DND-41 (cell line): ENCODE measurements at regions not wholly inside any gene's neighbourhood (a gene's known extent, or its start where the extent isn't known, plus 50 kb on each side); places are given as distances from the start of the nearest gene placed in this dataset.

Experiments used
- EZH2 ChIP-seq: IDR thresholded peaks from 3 replicates; pipeline ENCODE4 v1.6.1; 2012; ENCODE audit warnings: borderline replicate concordance, low read depth, mild to moderate bottlenecking, moderate library complexity, low read length, inconsistent platforms; ENCODE audit not compliant: severe bottlenecking
- TF ChIP-seq, protein P1 (sequence below): IDR thresholded peaks from 2 replicates; pipeline ENCODE4 v1.5.1; 2012; ENCODE audit warnings: borderline replicate concordance, low read length, moderate library complexity, mild to moderate bottlenecking; ENCODE audit not compliant: poor library complexity, severe bottlenecking; ENCODE audit errors: extremely low read depth

DNA sequence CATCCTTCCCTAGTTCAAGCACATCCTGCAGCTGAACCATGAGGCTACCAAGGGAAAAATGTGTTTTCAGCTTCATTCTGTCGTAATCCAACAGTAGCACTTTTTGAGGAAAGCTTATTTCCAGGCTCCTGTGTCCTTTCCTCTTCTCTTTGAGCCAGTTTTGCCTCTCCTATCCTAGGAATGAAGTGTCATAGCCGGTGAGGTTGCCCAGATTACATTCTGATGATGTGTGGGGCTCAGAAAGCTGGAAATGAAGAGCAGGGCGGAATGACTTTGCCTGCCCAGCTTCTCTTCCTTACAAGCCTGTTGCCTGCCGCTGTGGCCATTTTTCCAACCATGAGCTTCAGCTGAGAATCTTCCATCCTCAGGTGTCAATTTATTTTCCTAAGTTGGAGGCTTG, 381.8 kb downstream of the NUAK1 start:
- TF ChIP-seq EZH2 = no peak
- TF ChIP-seq, protein P1, sequence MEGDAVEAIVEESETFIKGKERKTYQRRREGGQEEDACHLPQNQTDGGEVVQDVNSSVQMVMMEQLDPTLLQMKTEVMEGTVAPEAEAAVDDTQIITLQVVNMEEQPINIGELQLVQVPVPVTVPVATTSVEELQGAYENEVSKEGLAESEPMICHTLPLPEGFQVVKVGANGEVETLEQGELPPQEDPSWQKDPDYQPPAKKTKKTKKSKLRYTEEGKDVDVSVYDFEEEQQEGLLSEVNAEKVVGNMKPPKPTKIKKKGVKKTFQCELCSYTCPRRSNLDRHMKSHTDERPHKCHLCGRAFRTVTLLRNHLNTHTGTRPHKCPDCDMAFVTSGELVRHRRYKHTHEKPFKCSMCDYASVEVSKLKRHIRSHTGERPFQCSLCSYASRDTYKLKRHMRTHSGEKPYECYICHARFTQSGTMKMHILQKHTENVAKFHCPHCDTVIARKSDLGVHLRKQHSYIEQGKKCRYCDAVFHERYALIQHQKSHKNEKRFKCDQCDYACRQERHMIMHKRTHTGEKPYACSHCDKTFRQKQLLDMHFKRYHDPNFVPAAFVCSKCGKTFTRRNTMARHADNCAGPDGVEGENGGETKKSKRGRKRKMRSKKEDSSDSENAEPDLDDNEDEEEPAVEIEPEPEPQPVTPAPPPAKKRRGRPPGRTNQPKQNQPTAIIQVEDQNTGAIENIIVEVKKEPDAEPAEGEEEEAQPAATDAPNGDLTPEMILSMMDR = no peak
